ENCODE measurements at regions not wholly inside any gene's neighbourhood (a gene's known extent, or its start where the extent isn't known, plus 50 kb on each side); places are given as distances from the start of the nearest gene placed in this dataset.
"Not testable (repeated sequence)": the region's sequence is repeated elsewhere in the genome, so short reads cannot be mapped to it uniquely, and the experiment has no call there.

DNA sequence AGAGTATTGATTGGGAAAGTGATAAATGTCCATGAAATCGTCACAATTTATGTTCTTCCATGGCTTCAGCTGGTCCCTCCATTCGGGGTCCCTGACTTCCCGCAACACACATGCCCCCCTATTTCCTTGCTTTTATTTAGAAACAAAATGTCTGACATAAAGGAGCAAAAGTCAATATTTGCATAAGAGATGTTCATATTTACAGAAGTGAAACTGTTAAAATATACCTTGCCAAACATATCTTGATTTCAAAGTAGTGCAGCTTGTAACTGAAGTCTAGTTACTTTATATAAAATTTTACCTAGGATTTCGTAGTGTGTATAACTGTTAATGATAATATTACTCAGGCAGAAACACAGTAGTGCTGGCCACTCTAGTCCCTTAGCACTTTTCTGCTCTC lies 548.9 kb upstream of the ADGRB3 start:
- Histone ChIP-seq H3K4me3 (ENCODE audit: low read depth, low read length) (no peak overlapping the region), H3K27me3 (ENCODE audit: insufficient read depth, low read depth, severe bottlenecking) (no peaks in the 10 kb centered on the region), H3K27ac (no peak overlapping the region), H3K9me3 (ENCODE audit: severe bottlenecking) (no peaks in the 10 kb centered on the region), H3K36me3 (no peaks in the 10 kb centered on the region)
- TF ChIP-seq, protein P1, sequence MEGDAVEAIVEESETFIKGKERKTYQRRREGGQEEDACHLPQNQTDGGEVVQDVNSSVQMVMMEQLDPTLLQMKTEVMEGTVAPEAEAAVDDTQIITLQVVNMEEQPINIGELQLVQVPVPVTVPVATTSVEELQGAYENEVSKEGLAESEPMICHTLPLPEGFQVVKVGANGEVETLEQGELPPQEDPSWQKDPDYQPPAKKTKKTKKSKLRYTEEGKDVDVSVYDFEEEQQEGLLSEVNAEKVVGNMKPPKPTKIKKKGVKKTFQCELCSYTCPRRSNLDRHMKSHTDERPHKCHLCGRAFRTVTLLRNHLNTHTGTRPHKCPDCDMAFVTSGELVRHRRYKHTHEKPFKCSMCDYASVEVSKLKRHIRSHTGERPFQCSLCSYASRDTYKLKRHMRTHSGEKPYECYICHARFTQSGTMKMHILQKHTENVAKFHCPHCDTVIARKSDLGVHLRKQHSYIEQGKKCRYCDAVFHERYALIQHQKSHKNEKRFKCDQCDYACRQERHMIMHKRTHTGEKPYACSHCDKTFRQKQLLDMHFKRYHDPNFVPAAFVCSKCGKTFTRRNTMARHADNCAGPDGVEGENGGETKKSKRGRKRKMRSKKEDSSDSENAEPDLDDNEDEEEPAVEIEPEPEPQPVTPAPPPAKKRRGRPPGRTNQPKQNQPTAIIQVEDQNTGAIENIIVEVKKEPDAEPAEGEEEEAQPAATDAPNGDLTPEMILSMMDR (IDR thresholded peaks at IDR 0.05; ENCODE audit: low read depth, low read length), result no peak
- no peak for DNase-seq

DNA sequence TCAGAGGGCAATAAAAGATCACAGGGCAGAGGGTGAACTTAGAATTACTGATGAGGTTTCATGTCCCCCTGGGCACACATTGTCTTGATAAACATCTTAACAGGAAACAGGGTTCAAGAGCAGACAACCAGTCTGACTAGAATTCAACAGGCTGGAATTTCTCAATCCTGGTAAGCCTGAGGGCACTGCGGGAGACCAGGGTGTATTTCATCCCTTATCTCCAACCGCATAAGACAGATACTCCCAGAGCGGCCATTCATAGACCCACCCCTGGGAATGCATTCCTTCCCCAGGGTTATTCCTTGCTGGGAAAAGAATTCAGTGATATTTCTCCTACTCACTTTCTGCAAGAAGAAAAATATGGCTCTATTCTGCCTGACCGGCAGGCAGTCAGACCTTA lies 549.5 kb upstream of the ADGRB3 start:
- not testable (repeated sequence) for DNase-seq; H3K36me3 ChIP-seq; H3K27me3 ChIP-seq (ENCODE audit: insufficient read depth, low read depth, severe bottlenecking); H3K4me3 ChIP-seq (ENCODE audit: low read depth, low read length); H3K27ac ChIP-seq; H3K9me3 ChIP-seq (ENCODE audit: severe bottlenecking)

DNA sequence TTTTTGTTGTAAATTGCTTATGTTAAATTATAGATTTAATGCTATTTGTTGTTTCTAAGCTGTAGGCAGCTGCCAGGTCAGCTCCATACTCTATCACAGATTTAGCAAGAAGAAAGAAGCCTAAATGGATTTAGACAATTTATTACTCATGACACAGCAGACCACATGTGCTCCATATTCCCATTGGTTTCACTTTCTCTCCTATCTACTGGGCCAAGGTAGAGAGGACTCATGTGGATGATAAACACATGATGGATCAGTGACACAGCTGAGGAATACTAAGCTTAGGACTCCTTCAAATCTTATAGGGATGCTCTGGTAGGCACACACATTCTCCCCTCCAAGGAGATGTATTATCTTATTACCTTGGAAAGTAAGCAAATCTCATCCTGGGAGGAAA lies 553.0 kb upstream of the ADGRB3 start:
- Histone ChIP-seq H3K27ac (no peak overlapping the region), H3K4me3 (ENCODE audit: low read depth, low read length) (no peak overlapping the region), H3K36me3 (no peaks in the 10 kb centered on the region), H3K9me3 (ENCODE audit: severe bottlenecking) (no peaks in the 10 kb centered on the region), H3K27me3 (ENCODE audit: insufficient read depth, low read depth, severe bottlenecking) (no peaks in the 10 kb centered on the region)
- TF ChIP-seq, protein P1 (IDR thresholded peaks at IDR 0.05; ENCODE audit: low read depth, low read length), result no peak
- DNase-seq, result no peak

DNA sequence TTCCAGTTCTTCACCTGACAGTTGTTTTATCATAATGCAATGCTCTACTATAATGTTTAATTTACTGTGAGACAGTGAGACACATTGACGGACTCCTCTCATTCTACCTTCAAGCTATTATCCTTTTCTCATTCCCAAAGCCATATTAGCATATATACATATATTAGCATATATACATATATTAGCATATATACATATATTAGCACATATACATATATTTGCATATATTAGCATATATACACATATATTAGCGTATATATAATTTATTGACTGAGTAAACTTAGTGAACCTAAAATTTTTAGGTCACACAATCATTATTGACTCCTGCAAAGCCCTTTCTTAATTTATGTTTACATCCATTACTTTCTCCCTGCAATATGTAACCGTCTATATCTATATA lies 555.0 kb upstream of the ADGRB3 start:
- TF ChIP-seq, protein P1 (IDR thresholded peaks at IDR 0.05; ENCODE audit: low read depth, low read length), result no peak
- Histone ChIP-seq H3K27me3 (ENCODE audit: insufficient read depth, low read depth, severe bottlenecking) (no peaks in the 10 kb centered on the region), H3K27ac (no peak overlapping the region), H3K9me3 (ENCODE audit: severe bottlenecking) (no peaks in the 10 kb centered on the region), H3K36me3 (no peaks in the 10 kb centered on the region), H3K4me3 (ENCODE audit: low read depth, low read length) (no peak overlapping the region)
- DNase-seq, result no peak

DNA sequence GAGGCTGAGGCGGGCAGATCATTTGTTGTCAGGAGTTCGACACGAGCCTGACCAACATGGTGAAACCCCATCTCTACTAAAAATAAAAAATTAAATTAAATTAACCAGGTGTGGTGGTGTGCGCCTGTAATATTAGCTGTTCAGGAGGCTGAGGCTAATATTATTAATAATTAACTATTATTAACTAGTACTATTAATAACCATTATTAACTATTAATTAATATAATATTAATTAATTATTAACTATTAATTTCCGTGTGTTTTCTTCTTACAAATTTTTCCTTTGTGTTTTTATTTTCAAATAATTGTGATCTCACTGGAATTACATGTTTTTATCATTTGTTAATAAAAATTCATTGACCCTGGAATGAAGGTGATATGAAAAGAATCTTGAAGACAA lies 557.4 kb upstream of the ADGRB3 start:
- H3K4me3 ChIP-seq (ENCODE audit: low read depth, low read length), result no peak overlapping the region
- DNase-seq, result no peak
- TF ChIP-seq, protein P1 (IDR thresholded peaks at IDR 0.05; ENCODE audit: low read depth, low read length), result no peak
- no peaks in the 10 kb centered on the region for H3K27me3 ChIP-seq (ENCODE audit: insufficient read depth, low read depth, severe bottlenecking)
- no peak overlapping the region for H3K27ac ChIP-seq
- H3K9me3 ChIP-seq (ENCODE audit: severe bottlenecking), result no peaks in the 10 kb centered on the region
- no peaks in the 10 kb centered on the region for H3K36me3 ChIP-seq

DNA sequence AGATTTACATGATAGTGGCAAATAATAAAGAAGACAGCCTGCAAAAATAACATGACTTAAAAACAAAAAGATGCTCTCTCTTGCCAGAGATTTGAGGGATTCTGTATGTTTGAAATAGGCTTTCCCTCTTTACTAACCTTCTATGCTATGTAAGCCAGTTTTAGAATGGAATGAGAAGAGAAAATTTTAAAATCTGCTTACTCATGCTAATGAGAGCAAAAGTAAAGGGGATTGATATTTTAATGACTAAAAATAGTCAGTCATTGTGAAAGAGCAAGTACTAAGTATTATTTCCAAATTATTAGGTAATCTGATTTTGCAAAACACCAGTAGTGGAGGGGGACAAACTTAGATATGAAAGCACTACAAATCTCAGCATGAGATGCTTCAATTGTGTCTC lies 563.3 kb upstream of the ADGRB3 start:
- no peak for DNase-seq
- Histone ChIP-seq H3K27me3 (ENCODE audit: insufficient read depth, low read depth, severe bottlenecking) (no peaks in the 10 kb centered on the region), H3K4me3 (ENCODE audit: low read depth, low read length) (no peak overlapping the region), H3K27ac (no peak overlapping the region), H3K9me3 (ENCODE audit: severe bottlenecking) (no peaks in the 10 kb centered on the region), H3K36me3 (no peaks in the 10 kb centered on the region)
- TF ChIP-seq, protein P1 (IDR thresholded peaks at IDR 0.05; ENCODE audit: low read depth, low read length), result no peak
